ENCODE measurements at regions not wholly inside any gene's neighbourhood (a gene's known extent, or its start where the extent isn't known, plus 50 kb on each side); places are given as distances from the start of the nearest gene placed in this dataset.

DNA sequence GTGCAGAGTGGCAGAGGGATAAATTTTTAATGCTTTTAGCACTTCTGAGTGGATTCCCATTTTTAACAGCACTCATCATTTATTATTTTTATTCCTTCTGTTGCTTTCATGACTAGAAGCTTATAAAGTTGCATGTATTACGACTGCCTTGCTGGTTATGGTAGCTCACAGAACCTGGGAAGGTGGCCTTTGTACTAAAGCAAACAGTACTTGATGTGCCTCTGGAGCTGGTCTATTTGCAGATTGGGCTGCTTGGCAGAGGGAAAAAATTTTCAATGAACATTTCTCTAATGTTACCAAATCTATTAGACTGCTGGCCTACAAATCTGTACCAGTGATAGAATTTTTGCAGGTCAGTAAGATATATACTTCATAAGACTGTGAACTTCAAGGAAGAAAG lies 274.5 kb upstream of the C9orf72 start:
- Histone ChIP-seq H3K4me3 (replicated peaks in 1 of 2; ENCODE audit: low read depth in 1 of 2, low read length in 2 of 2) (no peak overlapping the region), H3K9ac (ENCODE audit: low read length) (no peak overlapping the region), H4K20me1 (ENCODE audit: insufficient read depth) (no peaks in the 10 kb centered on the region), H3K9me3 (ENCODE audit: control insufficient read depth in 1 of 2, insufficient read depth in 1 of 2, low read depth in 1 of 2, low read length in 2 of 2) (no peaks in the 10 kb centered on the region), H3K79me2 (ENCODE audit: insufficient read depth, low read length) (no peaks in the 10 kb centered on the region), H3K27me3 (ENCODE audit: insufficient read depth, low read length) (0 out of 2 replicates have a peak, but pooled peaks cover 6% of the 10 kb centered on the region), H3K4me1 (ENCODE audit: control insufficient read depth in 1 of 2, insufficient read depth in 2 of 2, low read length in 2 of 2) (no peaks in the 10 kb centered on the region), H3K4me2 (ENCODE audit: low read length) (no peak overlapping the region), H2AFZ (ENCODE audit: low read depth, low read length, poor library complexity, severe bottlenecking) (no peak overlapping the region), H3K36me3 (ENCODE audit: control insufficient read depth in 1 of 2, insufficient read depth in 2 of 2, low read length in 2 of 2) (no peaks in the 10 kb centered on the region), H3K9me2 (ENCODE audit: insufficient read depth) (no peaks in the 10 kb centered on the region), H3K27ac (ENCODE audit: low read depth, low read length) (no peak overlapping the region)
- POLR2A ChIA-PET = no interaction called here
- CTCF ChIA-PET = no interaction called here
- TF ChIP-seq EZH2 (IDR thresholded peaks at IDR 0.05) = no peak
- TF ChIP-seq TCF7L2 (IDR thresholded peaks at IDR 0.05; ENCODE audit: borderline replicate concordance, extremely low read depth, insufficient read depth, insufficient read length) = no peak
- TF ChIP-seq CEBPB (IDR thresholded peaks at IDR 0.05; ENCODE audit: low read depth) = no peak
- TF ChIP-seq ZBTB33 (IDR thresholded peaks at IDR 0.05; ENCODE audit: extremely low read depth, insufficient replicate concordance, low read length) = no peak
- DNase-seq (ENCODE audit: low read depth, low spot score) (no peak), ATAC-seq (no peak)
- intact Hi-C loops (cut with micrococcal nuclease) = loop anchor here (10.0 kb wide), 1 partner anchor 47 kb away; no protein-coding TSS in a partner anchor
- no TSS peak for BruUV-seq (replicated peaks)
- RAD21 ChIA-PET (ENCODE audit: low non-redundant PET in 1 of 2, low total read pairs in 2 of 2, uncharacterized antibody in 2 of 2, unreplicated experiment in 2 of 2) = no interaction called here

- Histone ChIP-seq H2AFZ (ENCODE audit: low read depth, low read length, poor library complexity, severe bottlenecking) (no peak overlapping the region), H3K36me3 (ENCODE audit: control insufficient read depth in 1 of 2, insufficient read depth in 2 of 2, low read length in 2 of 2) (no peaks in the 10 kb centered on the region), H4K20me1 (ENCODE audit: insufficient read depth) (no peaks in the 10 kb centered on the region), H3K27ac (ENCODE audit: low read depth, low read length) (no peak overlapping the region), H3K9me3 (ENCODE audit: control insufficient read depth in 1 of 2, insufficient read depth in 1 of 2, low read depth in 1 of 2, low read length in 2 of 2) (no peaks in the 10 kb centered on the region), H3K79me2 (ENCODE audit: insufficient read depth, low read length) (no peaks in the 10 kb centered on the region), H3K4me3 (replicated peaks in 1 of 2; ENCODE audit: low read depth in 1 of 2, low read length in 2 of 2) (no peak overlapping the region), H3K9ac (ENCODE audit: low read length) (no peak overlapping the region), H3K9me2 (ENCODE audit: insufficient read depth) (no peaks in the 10 kb centered on the region), H3K27me3 (ENCODE audit: insufficient read depth, low read length) (0 out of 2 replicates have a peak, but pooled peaks cover 6% of the 10 kb centered on the region), H3K4me1 (ENCODE audit: control insufficient read depth in 1 of 2, insufficient read depth in 2 of 2, low read length in 2 of 2) (no peaks in the 10 kb centered on the region), H3K4me2 (ENCODE audit: low read length) (no peak overlapping the region)
- ChIA-PET CTCF (no interaction called here), RAD21 (ENCODE audit: low non-redundant PET in 1 of 2, low total read pairs in 2 of 2, uncharacterized antibody in 2 of 2, unreplicated experiment in 2 of 2) (no interaction called here), POLR2A (no interaction called here)
- BruUV-seq (replicated peaks) = no TSS peak
- DNase-seq (ENCODE audit: low read depth, low spot score) (no peak), ATAC-seq (no peak)
- intact Hi-C loops (cut with micrococcal nuclease) = loop anchor here (10.0 kb wide), 1 partner anchor 46 kb away; no protein-coding TSS in a partner anchor
- no peak for TF ChIP-seq FOSL1 (IDR thresholded peaks at IDR 0.05; ENCODE audit: low read depth)
- TF ChIP-seq, protein P1, sequence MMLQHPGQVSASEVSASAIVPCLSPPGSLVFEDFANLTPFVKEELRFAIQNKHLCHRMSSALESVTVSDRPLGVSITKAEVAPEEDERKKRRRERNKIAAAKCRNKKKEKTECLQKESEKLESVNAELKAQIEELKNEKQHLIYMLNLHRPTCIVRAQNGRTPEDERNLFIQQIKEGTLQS (IDR thresholded peaks at IDR 0.05) = no peak
- no peak for TF ChIP-seq EGR1 (IDR thresholded peaks at IDR 0.05; ENCODE audit: low read depth)
- TF ChIP-seq POLR2AphosphoS5 (IDR thresholded peaks at IDR 0.05; ENCODE audit: low read depth, low read length) = no peak
- no peak for TF ChIP-seq ZFX (IDR thresholded peaks at IDR 0.05)
- TF ChIP-seq POLR2A (IDR thresholded peaks at IDR 0.05; ENCODE audit: borderline replicate concordance, extremely low read depth, insufficient read depth, insufficient read length) = no peak
- TF ChIP-seq CBX3 (IDR thresholded peaks at IDR 0.05; ENCODE audit: low read depth) = no peak
- TF ChIP-seq SP1 (IDR thresholded peaks at IDR 0.05; ENCODE audit: low read depth) = no peak
- TF ChIP-seq TCF7L2 (IDR thresholded peaks at IDR 0.05; ENCODE audit: borderline replicate concordance, extremely low read depth, insufficient read depth, insufficient read length) = no peak
- TF ChIP-seq, protein P2, sequence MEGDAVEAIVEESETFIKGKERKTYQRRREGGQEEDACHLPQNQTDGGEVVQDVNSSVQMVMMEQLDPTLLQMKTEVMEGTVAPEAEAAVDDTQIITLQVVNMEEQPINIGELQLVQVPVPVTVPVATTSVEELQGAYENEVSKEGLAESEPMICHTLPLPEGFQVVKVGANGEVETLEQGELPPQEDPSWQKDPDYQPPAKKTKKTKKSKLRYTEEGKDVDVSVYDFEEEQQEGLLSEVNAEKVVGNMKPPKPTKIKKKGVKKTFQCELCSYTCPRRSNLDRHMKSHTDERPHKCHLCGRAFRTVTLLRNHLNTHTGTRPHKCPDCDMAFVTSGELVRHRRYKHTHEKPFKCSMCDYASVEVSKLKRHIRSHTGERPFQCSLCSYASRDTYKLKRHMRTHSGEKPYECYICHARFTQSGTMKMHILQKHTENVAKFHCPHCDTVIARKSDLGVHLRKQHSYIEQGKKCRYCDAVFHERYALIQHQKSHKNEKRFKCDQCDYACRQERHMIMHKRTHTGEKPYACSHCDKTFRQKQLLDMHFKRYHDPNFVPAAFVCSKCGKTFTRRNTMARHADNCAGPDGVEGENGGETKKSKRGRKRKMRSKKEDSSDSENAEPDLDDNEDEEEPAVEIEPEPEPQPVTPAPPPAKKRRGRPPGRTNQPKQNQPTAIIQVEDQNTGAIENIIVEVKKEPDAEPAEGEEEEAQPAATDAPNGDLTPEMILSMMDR (IDR thresholded peaks at IDR 0.05 in 2 of 3, conservative IDR thresholded peaks at IDR 0.05 in 1 of 3; ENCODE audit: borderline replicate concordance in 1 of 3, insufficient read depth in 1 of 3, low read depth in 2 of 3, low read length in 2 of 3) = no peak
- no peak for TF ChIP-seq YY1 (IDR thresholded peaks at IDR 0.05; ENCODE audit: extremely low read depth, insufficient replicate concordance, low read depth, low read length)
- TF ChIP-seq RAD21 (IDR thresholded peaks at IDR 0.05; ENCODE audit: low read depth) = no peak
- TF ChIP-seq ZNF274 (IDR thresholded peaks at IDR 0.05; ENCODE audit: low read depth, low read length) = no peak
- no peak for TF ChIP-seq CEBPB (IDR thresholded peaks at IDR 0.05; ENCODE audit: low read depth)
Observed at GRCh38 chr9:27848315-27848714, 275.0 kb upstream of the C9orf72 start.
